Ascending aorta (tissue), 2 donors: ENCODE measurements at regions not wholly inside any gene's neighbourhood (a gene's known extent, or its start where the extent isn't known, plus 50 kb on each side); places are given as distances from the start of the nearest gene placed in this dataset.

Source experiments
- DNase-seq, 2 donors: peaks; one replicate each; pipeline ENCODE4 v3.0.0-alpha.2; 2019; ENCODE audit warnings: low spot score in 2 of 2
- H3K27ac ChIP-seq, 2 donors: fragments of 200-600 bp; sonication (generic); one replicate each; pipeline ENCODE4 v1.5.1; 2016 to 2017; ENCODE audit warnings: mild to moderate bottlenecking in 1 of 2
- H3K27me3 ChIP-seq: fragments of 200-600 bp; sonication (generic); one replicate; pipeline ENCODE4 v1.5.1; 2017
- H3K36me3 ChIP-seq, 2 donors: fragments of 200-600 bp; sonication (generic); one replicate each; pipeline ENCODE4 v1.5.1; 2016
- H3K4me1 ChIP-seq, 2 donors: fragments of 200-600 bp; sonication (generic); one replicate each; pipeline ENCODE4 v1.5.1; 2016 to 2017; ENCODE audit warnings: mild to moderate bottlenecking in 1 of 2
- H3K4me3 ChIP-seq, 2 donors: fragments of 200-600 bp; sonication (generic); one replicate each; pipeline ENCODE4 v1.5.1; 2016 to 2017; ENCODE audit warnings: mild to moderate bottlenecking in 1 of 2
- H3K9me3 ChIP-seq, 2 donors: fragments of 200-600 bp; sonication (generic); one replicate each; pipeline ENCODE4 v1.5.1; 2016
- intact Hi-C: fragments of 100-400 bp; cut with DNase I; formaldehyde crosslinking; loops from one replicate; pipeline ENCODE4 v1.15.1; 2023
- TF ChIP-seq, protein P1 (sequence below), 3 experiments: fragments of 200-600 bp in 2 of 3; fragments of 450-650 bp in 1 of 3; sonication (generic) in 2 of 3; IDR thresholded peaks; one replicate each; pipeline ENCODE4 v1.5.1; 2016 to 2019; ENCODE audit warnings: antibody characterized with exemption in 3 of 3, mild to moderate bottlenecking in 1 of 3, moderate library complexity in 1 of 3

DNA sequence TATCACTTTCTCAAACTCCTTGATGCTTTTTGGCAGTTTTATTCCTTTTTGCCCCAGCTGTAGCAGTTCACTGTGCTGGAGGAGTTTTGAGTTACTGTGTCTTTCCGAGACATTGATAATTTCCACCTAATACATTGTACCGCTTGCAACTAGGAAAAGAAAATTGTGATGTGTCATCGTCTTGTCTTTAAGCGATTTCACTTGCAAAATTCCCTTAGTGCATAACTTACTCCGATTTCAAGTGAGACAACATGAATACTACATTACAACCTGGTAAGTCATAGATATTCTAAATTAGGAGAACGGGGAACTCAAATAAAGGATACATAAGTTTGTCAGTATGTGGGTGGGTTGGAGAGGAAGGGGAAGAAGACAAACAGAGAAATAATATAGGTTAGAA, 340.5 kb upstream of the KYNU start:
- H3K36me3 ChIP-seq = no peaks in the 10 kb centered on the region
- no peak overlapping the region for H3K4me3 ChIP-seq
- TF ChIP-seq, protein P1, sequence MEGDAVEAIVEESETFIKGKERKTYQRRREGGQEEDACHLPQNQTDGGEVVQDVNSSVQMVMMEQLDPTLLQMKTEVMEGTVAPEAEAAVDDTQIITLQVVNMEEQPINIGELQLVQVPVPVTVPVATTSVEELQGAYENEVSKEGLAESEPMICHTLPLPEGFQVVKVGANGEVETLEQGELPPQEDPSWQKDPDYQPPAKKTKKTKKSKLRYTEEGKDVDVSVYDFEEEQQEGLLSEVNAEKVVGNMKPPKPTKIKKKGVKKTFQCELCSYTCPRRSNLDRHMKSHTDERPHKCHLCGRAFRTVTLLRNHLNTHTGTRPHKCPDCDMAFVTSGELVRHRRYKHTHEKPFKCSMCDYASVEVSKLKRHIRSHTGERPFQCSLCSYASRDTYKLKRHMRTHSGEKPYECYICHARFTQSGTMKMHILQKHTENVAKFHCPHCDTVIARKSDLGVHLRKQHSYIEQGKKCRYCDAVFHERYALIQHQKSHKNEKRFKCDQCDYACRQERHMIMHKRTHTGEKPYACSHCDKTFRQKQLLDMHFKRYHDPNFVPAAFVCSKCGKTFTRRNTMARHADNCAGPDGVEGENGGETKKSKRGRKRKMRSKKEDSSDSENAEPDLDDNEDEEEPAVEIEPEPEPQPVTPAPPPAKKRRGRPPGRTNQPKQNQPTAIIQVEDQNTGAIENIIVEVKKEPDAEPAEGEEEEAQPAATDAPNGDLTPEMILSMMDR (IDR thresholded peaks at IDR 0.05) = no peak
- intact Hi-C loops = no loop called here
- no peaks in the 10 kb centered on the region for H3K4me1 ChIP-seq
- no peak overlapping the region for H3K27ac ChIP-seq
- no peak for DNase-seq
- H3K9me3 ChIP-seq = no peaks in the 10 kb centered on the region
- no peaks in the 10 kb centered on the region for H3K27me3 ChIP-seq

DNA sequence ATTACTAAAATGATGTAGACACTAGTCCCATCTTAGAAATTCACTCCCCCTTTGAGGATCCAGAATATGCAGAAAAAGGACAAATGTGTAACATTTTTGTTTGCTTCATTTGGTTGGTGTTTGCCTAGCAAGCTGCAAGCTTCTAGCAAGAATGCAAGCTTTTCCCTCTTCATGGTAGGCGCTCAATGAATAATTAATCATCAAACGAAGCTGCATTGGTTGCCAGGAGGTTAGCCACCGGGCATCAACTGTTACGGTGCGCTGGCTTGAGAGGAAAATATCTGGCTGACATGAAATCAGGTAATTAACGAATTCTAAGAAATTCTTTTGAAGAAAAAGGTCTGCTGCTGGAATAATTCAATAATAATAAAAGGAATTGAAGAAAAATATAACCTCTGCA, 341.0 kb upstream of the KYNU start:
- Histone ChIP-seq H3K27me3 (no peaks in the 10 kb centered on the region), H3K36me3 (no peaks in the 10 kb centered on the region), H3K9me3 (no peaks in the 10 kb centered on the region), H3K4me1 (no peaks in the 10 kb centered on the region), H3K4me3 (no peak overlapping the region), H3K27ac (no peak overlapping the region)
- no peak for DNase-seq
- intact Hi-C loops = no loop called here
- TF ChIP-seq, protein P1 (IDR thresholded peaks at IDR 0.05) = no peak

DNA sequence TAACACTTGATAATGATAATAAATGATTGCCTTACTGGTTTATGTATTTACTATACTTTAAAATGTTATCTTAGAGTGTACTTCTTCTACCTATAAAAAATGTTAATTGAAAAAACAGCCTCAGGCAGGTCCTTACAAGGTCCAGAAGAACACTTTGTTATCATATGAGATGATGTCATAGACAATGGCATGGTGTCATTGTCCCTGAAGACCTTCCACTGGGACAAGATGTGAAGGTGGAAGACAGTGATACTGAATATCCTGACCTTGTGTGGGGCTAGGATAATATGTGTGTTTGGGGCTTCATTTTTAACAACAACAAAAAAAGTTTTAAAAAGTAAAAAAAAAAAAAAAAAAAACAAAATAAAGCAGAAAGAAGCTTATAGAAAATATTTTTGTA, 342.2 kb upstream of the KYNU start:
- no peak overlapping the region for H3K4me3 ChIP-seq
- H3K36me3 ChIP-seq = no peaks in the 10 kb centered on the region
- no peaks in the 10 kb centered on the region for H3K9me3 ChIP-seq
- no peak overlapping the region for H3K27ac ChIP-seq
- TF ChIP-seq, protein P1 (IDR thresholded peaks at IDR 0.05) = no peak
- H3K27me3 ChIP-seq = no peaks in the 10 kb centered on the region
- intact Hi-C loops = no loop called here
- no peaks in the 10 kb centered on the region for H3K4me1 ChIP-seq
- DNase-seq = no peak

DNA sequence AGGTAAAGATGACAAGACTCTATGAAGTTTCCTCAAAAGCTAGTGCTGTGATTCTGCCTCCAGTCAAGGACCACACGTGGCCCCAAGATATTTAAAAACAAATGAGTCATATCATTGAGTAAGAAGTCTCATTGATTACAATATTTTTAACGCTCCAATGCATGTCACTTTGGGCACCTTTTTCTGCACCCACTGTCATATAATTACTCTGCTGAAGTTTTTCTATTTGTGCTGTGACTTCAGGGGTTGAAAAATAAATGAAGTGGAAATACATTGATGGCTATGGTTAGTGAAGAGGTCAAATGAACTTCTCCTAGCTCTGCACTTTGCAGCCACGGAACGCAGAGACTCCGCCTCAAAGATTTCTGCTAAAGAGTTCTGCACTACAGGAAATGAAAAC, 344.3 kb upstream of the KYNU start:
- Histone ChIP-seq H3K36me3 (no peaks in the 10 kb centered on the region), H3K27ac (no peak overlapping the region), H3K4me1 (no peaks in the 10 kb centered on the region), H3K9me3 (no peaks in the 10 kb centered on the region), H3K4me3 (no peak overlapping the region), H3K27me3 (no peaks in the 10 kb centered on the region)
- no peak for DNase-seq
- intact Hi-C loops = no loop called here
- TF ChIP-seq, protein P1 (IDR thresholded peaks at IDR 0.05) = no peak

DNA sequence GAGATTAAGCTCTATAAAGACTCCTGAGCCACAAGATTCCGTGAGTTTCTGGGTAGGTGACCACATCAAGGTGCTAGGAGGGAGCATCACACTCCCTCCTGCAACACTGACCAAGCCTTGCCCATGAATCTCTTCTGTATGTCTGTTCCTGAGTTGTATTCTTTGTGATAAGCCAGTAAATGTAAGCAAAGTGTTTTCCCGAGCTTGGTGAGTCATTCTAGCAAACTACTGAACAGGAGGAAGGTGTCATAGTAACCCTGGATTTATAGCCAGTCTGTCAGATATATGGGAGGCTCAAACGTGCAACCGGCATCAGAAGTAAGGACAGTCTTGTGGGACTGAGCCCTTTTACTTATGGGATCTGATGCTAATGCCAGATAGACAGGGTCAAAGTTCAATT, 346.1 kb upstream of the KYNU start:
- Histone ChIP-seq H3K9me3 (no peaks in the 10 kb centered on the region), H3K27me3 (no peaks in the 10 kb centered on the region), H3K36me3 (no peaks in the 10 kb centered on the region), H3K4me1 (no peaks in the 10 kb centered on the region), H3K4me3 (no peak overlapping the region), H3K27ac (no peak overlapping the region)
- TF ChIP-seq, protein P1 (IDR thresholded peaks at IDR 0.05) = no peak
- intact Hi-C loops = no loop called here
- no peak for DNase-seq

DNA sequence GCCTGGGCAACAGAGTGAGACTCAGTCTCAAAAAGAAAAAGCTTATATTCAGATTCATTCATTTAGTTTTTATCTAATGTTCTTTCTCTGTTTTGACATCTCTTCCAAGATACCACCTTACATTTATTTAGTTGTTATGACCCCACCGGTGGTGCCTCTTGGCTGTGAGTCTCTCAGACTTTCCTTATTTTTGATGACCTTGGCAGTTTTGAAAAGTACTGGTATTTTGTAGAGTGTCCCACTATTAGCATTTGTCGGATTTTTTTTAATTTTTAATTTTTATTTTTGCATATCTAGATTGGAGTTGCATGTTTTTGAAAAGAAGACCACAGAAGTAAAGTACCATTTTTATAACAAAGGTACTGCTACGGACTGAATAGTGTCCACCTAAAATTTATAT, 351.7 kb upstream of the KYNU start:
- TF ChIP-seq, protein P1 (IDR thresholded peaks at IDR 0.05) = no peak
- no peaks in the 10 kb centered on the region for H3K27me3 ChIP-seq
- no peak overlapping the region for H3K4me3 ChIP-seq
- no peak for DNase-seq
- no peaks in the 10 kb centered on the region for H3K9me3 ChIP-seq
- intact Hi-C loops = no loop called here
- no peak overlapping the region for H3K27ac ChIP-seq
- H3K36me3 ChIP-seq = no peaks in the 10 kb centered on the region
- no peaks in the 10 kb centered on the region for H3K4me1 ChIP-seq
